HepG2 (cell line): ENCODE measurements at regions not wholly inside any gene's neighbourhood (a gene's known extent, or its start where the extent isn't known, plus 50 kb on each side); places are given as distances from the start of the nearest gene placed in this dataset.

Experiments used
- ATAC-seq: fragments of 200-7000 bp; cut with Tn5 transposase; 3 replicates; pipeline ENCODE4 v1.9.1; 2020; ENCODE audit warnings: mild to moderate bottlenecking, moderate library complexity
- BruUV-seq: library from RNA; stranded (reverse); fragments of 400-500 nt; replicated peaks from 2 replicates; lab custom pipeline; 2021; lab: Mats Ljungman, UMichigan
- CTCF ChIA-PET: fragments of 300-600 bp; formaldehyde crosslinking; extraction: SDS; loops from one replicate; lab custom pipeline; 2021; ENCODE audit warnings: low total read pairs, inconsistent platforms, low intra/inter-chr PET ratio; lab: Yijun Ruan, JAX
- POLR2A ChIA-PET: fragments of 350-600 bp; sonication (Branson Sonifier 250); formaldehyde crosslinking; loops from one replicate; lab custom pipeline; 2020; ENCODE audit warnings: antibody characterized with exemption, inconsistent platforms; lab: Yijun Ruan, JAX
- DNase-seq: peaks from one replicate; pipeline ENCODE4 v3.0.0-alpha.2; 2015; ENCODE audit warnings: low spot score
- FAIRE-seq: peaks from 3 replicates; lab custom pipeline; 2011; peaks lifted over from hg19 to GRCh38; lab: Jason Lieb, UNC
- H2AFZ ChIP-seq: one replicate; pipeline ENCODE4 v1.6.1; 2011; ENCODE audit warnings: low read length, inconsistent platforms
- H3K27ac ChIP-seq: fragments of 300-600 bp; 3 replicates; pipeline ENCODE4 v1.8.0; 2011; ENCODE audit warnings: mixed run types, mild to moderate bottlenecking, mixed read lengths, low read length, inconsistent platforms; ENCODE audit not compliant: insufficient read depth; ENCODE audit errors: extremely low read length
- H3K27me3 ChIP-seq, 2 experiments: fragments of 200-600 bp in 1 of 2; 2 replicates in 1 of 2; 3 replicates in 1 of 2; pipeline versions ENCODE4 v1.6.0 to v1.8.0; 2011; ENCODE audit warnings: low read length in 2 of 2, mild to moderate bottlenecking in 2 of 2, moderate library complexity in 2 of 2, inconsistent platforms in 1 of 2; ENCODE audit not compliant: insufficient read depth in 2 of 2, control insufficient read depth in 1 of 2
- H3K36me3 ChIP-seq, 2 experiments: fragments of 200-600 bp in 1 of 2; replicated peaks in 1 of 2; 2 replicates in 1 of 2; 3 replicates in 1 of 2; pipeline versions ENCODE4 v1.5.1 to v1.8.0; 2011; ENCODE audit warnings: low read length in 2 of 2, inconsistent platforms in 1 of 2; ENCODE audit not compliant: insufficient read depth in 2 of 2, control insufficient read depth in 1 of 2
- H3K4me1 ChIP-seq: 2 replicates; pipeline ENCODE4 v1.5.1; 2012; ENCODE audit warnings: low read length, inconsistent platforms; ENCODE audit not compliant: insufficient read depth
- H3K4me2 ChIP-seq: 2 replicates; pipeline ENCODE4 v1.6.0; 2011; ENCODE audit warnings: low read depth, low read length, inconsistent platforms
- H3K4me3 ChIP-seq, 3 experiments: fragments of 200-600 bp in 1 of 3; sonication (generic), shearing (Covaris generic) in 1 of 3; replicated peaks in 1 of 3; 2 replicates each; pipeline ENCODE4 v1.5.1; 2011 to 2016; ENCODE audit warnings: low read length in 3 of 3, inconsistent platforms in 2 of 3, low read depth in 2 of 3, mild to moderate bottlenecking in 2 of 3, control low read depth in 1 of 3, mixed read lengths in 1 of 3; ENCODE audit not compliant: insufficient read depth in 1 of 3
- H3K79me2 ChIP-seq: one replicate; pipeline ENCODE4 v1.6.1; 2011; ENCODE audit warnings: low read length, inconsistent platforms; ENCODE audit not compliant: insufficient read depth
- H3K9ac ChIP-seq: 2 replicates; pipeline ENCODE4 v1.6.0; 2011; ENCODE audit warnings: mild to moderate bottlenecking, low read depth, low read length, inconsistent platforms; ENCODE audit not compliant: insufficient read depth
- H3K9me3 ChIP-seq: 2 replicates; pipeline ENCODE4 v1.5.1; 2012; ENCODE audit warnings: mild to moderate bottlenecking, low read length
- H4K20me1 ChIP-seq: 2 replicates; pipeline ENCODE4 v1.6.0; 2011; ENCODE audit warnings: inconsistent platforms, mild to moderate bottlenecking, low read length, moderate library complexity; ENCODE audit not compliant: insufficient read depth
- BORCS8-MEF2B ChIP-seq: sonication (generic); formaldehyde crosslinking; IDR thresholded peaks from 2 replicates; pipeline ENCODE4 v1.8.0; 2022; ENCODE audit warnings: mild to moderate bottlenecking, missing genetic modification reagents
- CHD4 ChIP-seq: fragments of 200-600 bp; sonication (generic); IDR thresholded peaks from 2 replicates; pipeline ENCODE4 v1.7.0; 2017; ENCODE audit warnings: mild to moderate bottlenecking, low read length, borderline replicate concordance
- CREB1 ChIP-seq, 2 experiments: fragments of 450-650 bp in 1 of 2; IDR thresholded peaks; 2 replicates each; pipeline ENCODE4 v1.6.1; 2016 to 2017; ENCODE audit warnings: control low read depth in 1 of 2, mild to moderate bottlenecking in 1 of 2, missing compliant biosample characterization in 1 of 2, missing genetic modification characterization in 1 of 2
- ETV5 ChIP-seq: IDR thresholded peaks from 2 replicates; pipeline ENCODE4 v1.6.1; 2018; ENCODE audit warnings: missing biosample characterization, missing genetic modification reagents, inconsistent platforms, borderline replicate concordance
- FOXA1 ChIP-seq, 2 experiments: fragments of 450-650 bp in 1 of 2; sonication (generic) in 1 of 2; formaldehyde crosslinking in 1 of 2; IDR thresholded peaks; 2 replicates each; pipeline versions ENCODE4 v1.4.0 to v1.6.1; 2016 to 2020; ENCODE audit warnings: missing genetic modification reagents in 1 of 2
- GPN1 ChIP-seq: sonication (generic); formaldehyde crosslinking; IDR thresholded peaks from 2 replicates; pipeline ENCODE4 v1.5.1; 2020; ENCODE audit warnings: missing genetic modification reagents, borderline replicate concordance
- HNRNPL ChIP-seq: fragments of 200-400 bp; formaldehyde crosslinking; IDR thresholded peaks from 2 replicates; pipeline ENCODE4 v1.6.1; 2017; ENCODE audit warnings: mild to moderate bottlenecking, low read depth, low read length
- KDM2A ChIP-seq: sonication (generic); formaldehyde crosslinking; IDR thresholded peaks from 2 replicates; pipeline ENCODE4 v1.4.0; 2020; ENCODE audit warnings: low read depth, missing genetic modification reagents, borderline replicate concordance
- KLF9 ChIP-seq: IDR thresholded peaks from 2 replicates; pipeline ENCODE4 v1.6.1; 2016; ENCODE audit warnings: low read depth
- MEIS2 ChIP-seq: sonication (generic); formaldehyde crosslinking; IDR thresholded peaks from 2 replicates; pipeline ENCODE4 v1.9.0; 2021; ENCODE audit warnings: mild to moderate bottlenecking, missing genetic modification reagents
- NFE2L2 ChIP-seq: fragments of 150-350 bp; IDR thresholded peaks from 2 replicates; pipeline ENCODE4 v1.6.1; 2014; ENCODE audit warnings: low read length
- REL ChIP-seq: sonication (generic); formaldehyde crosslinking; conservative IDR thresholded peaks from 2 replicates; pipeline ENCODE4 v1.8.0; 2022; ENCODE audit warnings: mild to moderate bottlenecking, missing genetic modification reagents, moderate library complexity
- RXRA ChIP-seq: sonication (generic); formaldehyde crosslinking; IDR thresholded peaks from 2 replicates; pipeline ENCODE4 v1.5.1; 2020; ENCODE audit warnings: missing genetic modification reagents
- SALL2 ChIP-seq: sonication (generic); formaldehyde crosslinking; IDR thresholded peaks from 2 replicates; pipeline ENCODE4 v1.8.1; 2023; ENCODE audit warnings: mild to moderate bottlenecking, missing genetic modification reagents, inconsistent platforms
- SRSF1 ChIP-seq: fragments of 200-400 bp; formaldehyde crosslinking; optimal IDR thresholded peaks from 2 replicates; pipeline ENCODE3; 2017; ENCODE audit warnings: mild to moderate bottlenecking, low read depth, low read length, moderate library complexity
- STAG1 ChIP-seq: sonication (generic); formaldehyde crosslinking; IDR thresholded peaks from 2 replicates; pipeline ENCODE4 v1.4.0; 2020; ENCODE audit warnings: missing genetic modification reagents
- ZFX ChIP-seq: sonication (generic); formaldehyde crosslinking; IDR thresholded peaks from 2 replicates; pipeline ENCODE4 v1.4.0; 2020; ENCODE audit warnings: mild to moderate bottlenecking, low read depth, missing genetic modification reagents, moderate library complexity
- ZNF562 ChIP-seq: sonication (generic); formaldehyde crosslinking; IDR thresholded peaks from 2 replicates; pipeline ENCODE4 v1.8.0; 2022; ENCODE audit warnings: missing genetic modification reagents, borderline replicate concordance
- ZNF572 ChIP-seq: sonication (generic); formaldehyde crosslinking; IDR thresholded peaks from 2 replicates; pipeline ENCODE4 v1.5.1; 2020; ENCODE audit warnings: mild to moderate bottlenecking, missing genetic modification reagents
- ZNF770 ChIP-seq: sonication (generic); formaldehyde crosslinking; IDR thresholded peaks from 2 replicates; pipeline ENCODE4 v1.5.0; 2020; ENCODE audit warnings: mild to moderate bottlenecking, missing genetic modification reagents
- WGBS: methylation state at CpG from one replicate; pipeline ENCODE4 v1.1.6; 2017; ENCODE audit warnings: low lambda C conversion rate; 5-methylcytosine and 5-hydroxymethylcytosine counted together
- in situ Hi-C: cut with HindIII; loops from 2 replicates; pipeline ENCODE4 v1.10.0; 2017; ENCODE audit warnings: low pct_unique_long_range_greater_than_20kb; ENCODE audit not compliant: extremely low pct_ligation_motif_present
- intact Hi-C: fragments of 100-400 bp; cut with micrococcal nuclease; formaldehyde crosslinking; loops from one replicate; pipeline ENCODE4 v1.10.0; 2022; ENCODE audit not compliant: unreplicated experiment
- TF ChIP-seq, protein P1 (sequence below): sonication (generic); formaldehyde crosslinking; IDR thresholded peaks from 2 replicates; pipeline ENCODE4 v1.4.0; 2020; ENCODE audit warnings: mild to moderate bottlenecking, missing genetic modification reagents

- TF ChIP-seq RXRA (CRISPR knock-in tag) (0 out of 2 replicates have a peak, but pooled peaks have one; percentile 11), HNRNPL (peak; percentile 93), KDM2A (CRISPR knock-in tag) (0 out of 2 replicates have a peak, but pooled peaks have one; percentile 32), ZNF572 (CRISPR knock-in tag) (no peak), MEIS2 (CRISPR knock-in tag) (no peak), ZFX (CRISPR knock-in tag) (peak; percentile 40; the same call in 1 of the 2 replicates), ZNF770 (CRISPR knock-in tag) (0 out of 2 replicates have a peak, but pooled peaks have one; percentile 41), STAG1 (peak; percentile 39)
These were observed 96.2 kb downstream of the C9orf50 start (continued) for GRCh38 chr9:129524582-129525270.

- ChIA-PET CTCF (no interaction called here), POLR2A (interaction anchor here (1.5 kb wide), 1 partner anchor 28 kb away, joined by 5 read pairs; no protein-coding TSS in a partner anchor)
- H3K27me3 ChIP-seq: peaks cover 2 to 22% of the 10 kb centered on the region in 2 experiments; a peak in 2 of 5 replicates
- no peak for FAIRE-seq
- no peak overlapping the region for H2AFZ ChIP-seq
- BruUV-seq: no TSS peak
- 43% methylated on average over 7 of the region's 8 CpGs for WGBS
- H3K9me3 ChIP-seq: no peaks in the 10 kb centered on the region
- H3K4me2 ChIP-seq: 0 out of 2 replicates have a peak overlapping the region, but pooled peaks have one; percentile 51
- no peak overlapping the region for H3K27ac ChIP-seq
- in situ Hi-C loops: no loop called here
- no peaks in the 10 kb centered on the region for H3K79me2 ChIP-seq
- H3K4me3 ChIP-seq: no peak overlapping the region
- TF ChIP-seq ZNF562 (CRISPR knock-in tag) (no peak), KLF9 (CRISPR knock-in tag) (no peak), GPN1 (no peak), SALL2 (CRISPR knock-in tag) (no peak), SRSF1 (no peak), ETV5 (no peak), CREB1 (IDR thresholded peaks at IDR 0.05) (no peak), CREB1 (CRISPR knock-in tag; IDR thresholded peaks at IDR 0.05) (no peak), NFE2L2 (no peak), CHD4 (no peak), REL (CRISPR knock-in tag) (no peak), FOXA1 (IDR thresholded peaks at IDR 0.05) (no peak), FOXA1 (CRISPR knock-in tag; IDR thresholded peaks at IDR 0.05) (no peak), BORCS8-MEF2B (CRISPR knock-in tag) (no peak)
- TF ChIP-seq, protein P1, sequence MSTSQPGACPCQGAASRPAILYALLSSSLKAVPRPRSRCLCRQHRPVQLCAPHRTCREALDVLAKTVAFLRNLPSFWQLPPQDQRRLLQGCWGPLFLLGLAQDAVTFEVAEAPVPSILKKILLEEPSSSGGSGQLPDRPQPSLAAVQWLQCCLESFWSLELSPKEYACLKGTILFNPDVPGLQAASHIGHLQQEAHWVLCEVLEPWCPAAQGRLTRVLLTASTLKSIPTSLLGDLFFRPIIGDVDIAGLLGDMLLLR: no peak
- no peaks in the 10 kb centered on the region for H3K36me3 ChIP-seq
- ATAC-seq: no peak
- intact Hi-C loops: no loop called here
- no peak for DNase-seq
- peaks cover 18% of the 10 kb centered on the region for H3K4me1 ChIP-seq
- no peak overlapping the region for H3K9ac ChIP-seq
- H4K20me1 ChIP-seq: no peaks in the 10 kb centered on the region
These were observed 96.8 kb downstream of the C9orf50 start for GRCh38 chr9:129523943-129524581.
